ENCODE measurements at regions not wholly inside any gene's neighbourhood (a gene's known extent, or its start where the extent isn't known, plus 50 kb on each side); places are given as distances from the start of the nearest gene placed in this dataset.

DNA sequence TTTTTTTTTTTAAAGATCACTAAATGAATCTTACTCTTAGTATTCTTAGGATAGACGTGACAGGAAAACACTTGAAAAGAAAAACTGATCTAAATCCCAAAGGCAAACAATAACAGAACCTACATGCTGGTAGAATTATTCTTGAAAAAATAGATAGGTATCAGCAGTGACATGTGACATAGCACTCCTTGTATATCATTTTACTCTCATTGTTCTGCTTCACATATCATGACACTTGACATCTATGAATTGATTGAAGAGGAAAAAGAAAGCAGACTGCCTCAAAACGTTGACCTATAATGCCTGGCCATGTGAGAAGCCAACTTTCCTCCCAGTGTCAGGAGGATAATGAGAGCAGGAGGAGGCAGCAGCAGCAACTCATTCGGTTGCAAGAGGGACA, 555.2 kb downstream of the GABRG1 start:
- TF ChIP-seq, protein P1, sequence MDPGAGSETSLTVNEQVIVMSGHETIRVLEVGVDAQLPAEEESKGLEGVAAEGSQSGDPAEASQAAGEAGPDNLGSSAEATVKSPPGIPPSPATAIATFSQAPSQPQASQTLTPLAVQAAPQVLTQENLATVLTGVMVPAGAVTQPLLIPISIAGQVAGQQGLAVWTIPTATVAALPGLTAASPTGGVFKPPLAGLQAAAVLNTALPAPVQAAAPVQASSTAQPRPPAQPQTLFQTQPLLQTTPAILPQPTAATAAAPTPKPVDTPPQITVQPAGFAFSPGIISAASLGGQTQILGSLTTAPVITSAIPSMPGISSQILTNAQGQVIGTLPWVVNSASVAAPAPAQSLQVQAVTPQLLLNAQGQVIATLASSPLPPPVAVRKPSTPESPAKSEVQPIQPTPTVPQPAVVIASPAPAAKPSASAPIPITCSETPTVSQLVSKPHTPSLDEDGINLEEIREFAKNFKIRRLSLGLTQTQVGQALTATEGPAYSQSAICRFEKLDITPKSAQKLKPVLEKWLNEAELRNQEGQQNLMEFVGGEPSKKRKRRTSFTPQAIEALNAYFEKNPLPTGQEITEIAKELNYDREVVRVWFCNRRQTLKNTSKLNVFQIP (CRISPR knock-in tag; IDR thresholded peaks at IDR 0.05; ENCODE audit: borderline replicate concordance, low read depth) = no peak
- TF ChIP-seq, protein P2, sequence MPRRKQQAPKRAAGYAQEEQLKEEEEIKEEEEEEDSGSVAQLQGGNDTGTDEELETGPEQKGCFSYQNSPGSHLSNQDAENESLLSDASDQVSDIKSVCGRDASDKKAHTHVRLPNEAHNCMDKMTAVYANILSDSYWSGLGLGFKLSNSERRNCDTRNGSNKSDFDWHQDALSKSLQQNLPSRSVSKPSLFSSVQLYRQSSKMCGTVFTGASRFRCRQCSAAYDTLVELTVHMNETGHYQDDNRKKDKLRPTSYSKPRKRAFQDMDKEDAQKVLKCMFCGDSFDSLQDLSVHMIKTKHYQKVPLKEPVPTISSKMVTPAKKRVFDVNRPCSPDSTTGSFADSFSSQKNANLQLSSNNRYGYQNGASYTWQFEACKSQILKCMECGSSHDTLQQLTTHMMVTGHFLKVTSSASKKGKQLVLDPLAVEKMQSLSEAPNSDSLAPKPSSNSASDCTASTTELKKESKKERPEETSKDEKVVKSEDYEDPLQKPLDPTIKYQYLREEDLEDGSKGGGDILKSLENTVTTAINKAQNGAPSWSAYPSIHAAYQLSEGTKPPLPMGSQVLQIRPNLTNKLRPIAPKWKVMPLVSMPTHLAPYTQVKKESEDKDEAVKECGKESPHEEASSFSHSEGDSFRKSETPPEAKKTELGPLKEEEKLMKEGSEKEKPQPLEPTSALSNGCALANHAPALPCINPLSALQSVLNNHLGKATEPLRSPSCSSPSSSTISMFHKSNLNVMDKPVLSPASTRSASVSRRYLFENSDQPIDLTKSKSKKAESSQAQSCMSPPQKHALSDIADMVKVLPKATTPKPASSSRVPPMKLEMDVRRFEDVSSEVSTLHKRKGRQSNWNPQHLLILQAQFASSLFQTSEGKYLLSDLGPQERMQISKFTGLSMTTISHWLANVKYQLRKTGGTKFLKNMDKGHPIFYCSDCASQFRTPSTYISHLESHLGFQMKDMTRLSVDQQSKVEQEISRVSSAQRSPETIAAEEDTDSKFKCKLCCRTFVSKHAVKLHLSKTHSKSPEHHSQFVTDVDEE (CRISPR knock-in tag; IDR thresholded peaks at IDR 0.05) = no peak
- no peak for TF ChIP-seq PPARA (CRISPR knock-in tag; IDR thresholded peaks at IDR 0.05; ENCODE audit: borderline replicate concordance)
- TF ChIP-seq, protein P3, sequence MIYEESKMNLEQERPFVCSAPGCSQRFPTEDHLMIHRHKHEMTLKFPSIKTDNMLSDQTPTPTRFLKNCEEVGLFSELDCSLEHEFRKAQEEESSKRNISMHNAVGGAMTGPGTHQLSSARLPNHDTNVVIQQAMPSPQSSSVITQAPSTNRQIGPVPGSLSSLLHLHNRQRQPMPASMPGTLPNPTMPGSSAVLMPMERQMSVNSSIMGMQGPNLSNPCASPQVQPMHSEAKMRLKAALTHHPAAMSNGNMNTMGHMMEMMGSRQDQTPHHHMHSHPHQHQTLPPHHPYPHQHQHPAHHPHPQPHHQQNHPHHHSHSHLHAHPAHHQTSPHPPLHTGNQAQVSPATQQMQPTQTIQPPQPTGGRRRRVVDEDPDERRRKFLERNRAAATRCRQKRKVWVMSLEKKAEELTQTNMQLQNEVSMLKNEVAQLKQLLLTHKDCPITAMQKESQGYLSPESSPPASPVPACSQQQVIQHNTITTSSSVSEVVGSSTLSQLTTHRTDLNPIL (CRISPR knock-in tag; IDR thresholded peaks at IDR 0.05; ENCODE audit: low read depth) = no peak
- no peak for TF ChIP-seq ISL1 (CRISPR knock-in tag; IDR thresholded peaks at IDR 0.05)
- TF ChIP-seq OSR1 (CRISPR knock-in tag; IDR thresholded peaks at IDR 0.05) = no peak
- TF ChIP-seq GLIS3 (CRISPR knock-in tag; IDR thresholded peaks at IDR 0.05) = no peak
- TF ChIP-seq ZFP30 (CRISPR knock-in tag; IDR thresholded peaks at IDR 0.05) = no peak
- TF ChIP-seq ESRRG (CRISPR knock-in tag; IDR thresholded peaks at IDR 0.05) = no peak
- TF ChIP-seq ARNTL (CRISPR knock-in tag; IDR thresholded peaks at IDR 0.05; ENCODE audit: borderline replicate concordance, low read depth) = no peak
- no peak for TF ChIP-seq TOX (CRISPR knock-in tag; IDR thresholded peaks at IDR 0.05; ENCODE audit: borderline replicate concordance)
- TF ChIP-seq ZNF8 (CRISPR knock-in tag; IDR thresholded peaks at IDR 0.05) = no peak
- no peak for TF ChIP-seq ZNF70 (CRISPR knock-in tag; IDR thresholded peaks at IDR 0.05)
- TF ChIP-seq BACH2 (CRISPR knock-in tag; IDR thresholded peaks at IDR 0.05; ENCODE audit: borderline replicate concordance) = no peak
- TF ChIP-seq, protein P4, sequence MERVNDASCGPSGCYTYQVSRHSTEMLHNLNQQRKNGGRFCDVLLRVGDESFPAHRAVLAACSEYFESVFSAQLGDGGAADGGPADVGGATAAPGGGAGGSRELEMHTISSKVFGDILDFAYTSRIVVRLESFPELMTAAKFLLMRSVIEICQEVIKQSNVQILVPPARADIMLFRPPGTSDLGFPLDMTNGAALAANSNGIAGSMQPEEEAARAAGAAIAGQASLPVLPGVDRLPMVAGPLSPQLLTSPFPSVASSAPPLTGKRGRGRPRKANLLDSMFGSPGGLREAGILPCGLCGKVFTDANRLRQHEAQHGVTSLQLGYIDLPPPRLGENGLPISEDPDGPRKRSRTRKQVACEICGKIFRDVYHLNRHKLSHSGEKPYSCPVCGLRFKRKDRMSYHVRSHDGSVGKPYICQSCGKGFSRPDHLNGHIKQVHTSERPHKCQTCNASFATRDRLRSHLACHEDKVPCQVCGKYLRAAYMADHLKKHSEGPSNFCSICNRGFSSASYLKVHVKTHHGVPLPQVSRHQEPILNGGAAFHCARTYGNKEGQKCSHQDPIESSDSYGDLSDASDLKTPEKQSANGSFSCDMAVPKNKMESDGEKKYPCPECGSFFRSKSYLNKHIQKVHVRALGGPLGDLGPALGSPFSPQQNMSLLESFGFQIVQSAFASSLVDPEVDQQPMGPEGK (CRISPR knock-in tag; IDR thresholded peaks at IDR 0.05; ENCODE audit: borderline replicate concordance) = no peak
- TF ChIP-seq RARB (CRISPR knock-in tag; IDR thresholded peaks at IDR 0.05) = no peak
- no peak for TF ChIP-seq ZC3H10 (CRISPR knock-in tag; IDR thresholded peaks at IDR 0.05)
- no peak for TF ChIP-seq TCF4 (CRISPR knock-in tag; IDR thresholded peaks at IDR 0.05; ENCODE audit: borderline replicate concordance)
- TF ChIP-seq, protein P5, sequence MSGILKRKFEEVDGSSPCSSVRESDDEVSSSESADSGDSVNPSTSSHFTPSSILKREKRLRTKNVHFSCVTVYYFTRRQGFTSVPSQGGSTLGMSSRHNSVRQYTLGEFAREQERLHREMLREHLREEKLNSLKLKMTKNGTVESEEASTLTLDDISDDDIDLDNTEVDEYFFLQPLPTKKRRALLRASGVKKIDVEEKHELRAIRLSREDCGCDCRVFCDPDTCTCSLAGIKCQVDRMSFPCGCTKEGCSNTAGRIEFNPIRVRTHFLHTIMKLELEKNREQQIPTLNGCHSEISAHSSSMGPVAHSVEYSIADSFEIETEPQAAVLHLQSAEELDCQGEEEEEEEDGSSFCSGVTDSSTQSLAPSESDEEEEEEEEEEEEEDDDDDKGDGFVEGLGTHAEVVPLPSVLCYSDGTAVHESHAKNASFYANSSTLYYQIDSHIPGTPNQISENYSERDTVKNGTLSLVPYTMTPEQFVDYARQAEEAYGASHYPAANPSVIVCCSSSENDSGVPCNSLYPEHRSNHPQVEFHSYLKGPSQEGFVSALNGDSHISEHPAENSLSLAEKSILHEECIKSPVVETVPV (CRISPR knock-in tag; IDR thresholded peaks at IDR 0.05) = no peak
- ATAC-seq = no peak

- TF ChIP-seq, protein P5 (CRISPR knock-in tag; IDR thresholded peaks at IDR 0.05) = no peak
- no peak for TF ChIP-seq CSDC2 (CRISPR knock-in tag; IDR thresholded peaks at IDR 0.05)
- ATAC-seq = no peak
Observed at GRCh38 chr4:45566896-45567603, 556.8 kb downstream of the GABRG1 start.

All from SK-N-SH treated with all-trans-retinoic acid at 6 μM for 48 hours (cell line).